ENCODE measurements at regions not wholly inside any gene's neighbourhood (a gene's known extent, or its start where the extent isn't known, plus 50 kb on each side); places are given as distances from the start of the nearest gene placed in this dataset.

DNA sequence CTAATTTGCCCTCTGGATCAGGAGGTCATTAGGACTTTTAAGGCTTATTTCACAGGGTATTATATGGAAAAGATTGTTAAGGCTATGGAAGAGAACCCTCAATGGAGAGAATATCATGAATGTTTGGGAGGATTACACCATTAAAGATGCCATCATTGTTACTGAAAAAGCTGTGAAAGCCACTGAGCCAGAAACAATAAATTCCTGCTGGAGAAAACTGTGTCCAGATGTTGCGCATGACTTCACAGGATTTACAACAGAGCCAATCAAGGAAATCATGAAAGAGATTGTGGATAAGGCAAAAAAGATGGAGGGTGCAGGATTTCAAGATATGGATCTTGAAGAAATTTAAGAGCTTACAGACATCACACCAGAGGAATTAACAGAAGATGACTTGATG lies 798.3 kb upstream of the SLC35B3 start:
- Histone ChIP-seq H3K9me3 (ENCODE audit: control insufficient read depth, insufficient read depth, low read depth, low read length) (0 out of 2 replicates have a peak, but pooled peaks cover 2% of the 10 kb centered on the region), H3K4me1 (ENCODE audit: control insufficient read depth, insufficient read depth, low read length) (no peaks in the 10 kb centered on the region), H3K27ac (ENCODE audit: low read length) (no peak overlapping the region), H3K27me3 (ENCODE audit: control insufficient read depth, insufficient read depth, low read length) (no peaks in the 10 kb centered on the region), H3K36me3 (ENCODE audit: control insufficient read depth, insufficient read depth, low read length) (no peaks in the 10 kb centered on the region), H3K4me3 (ENCODE audit: low read depth in 2 of 2, low read length in 2 of 2) (no peak overlapping the region)
- POLR2A ChIA-PET = interaction anchor here (0.5 to 0.6 kb wide), 2 partner anchors 1336 to 1439 kb away, joined by 3 read pairs; no protein-coding TSS in a partner anchor
- DNase-seq (ENCODE audit: low read depth, low spot score) = no peak
- intact Hi-C loops (cut with micrococcal nuclease; ENCODE audit: unreplicated experiment) = no loop called here
- BruUV-seq (replicated peaks) = no TSS peak
- TF ChIP-seq TCF7L2 (IDR thresholded peaks at IDR 0.05; ENCODE audit: low read depth, low read length) (no peak), SIN3A (IDR thresholded peaks at IDR 0.05; ENCODE audit: borderline replicate concordance, insufficient read depth, low read depth, low read length) (no peak), POLR2AphosphoS5 (IDR thresholded peaks at IDR 0.05; ENCODE audit: low read depth, low read length) (no peak), REST (IDR thresholded peaks at IDR 0.05; ENCODE audit: insufficient read depth in 1 of 2, low read depth in 2 of 2, low read length in 1 of 2) (no peak)
- TF ChIP-seq, protein P1, sequence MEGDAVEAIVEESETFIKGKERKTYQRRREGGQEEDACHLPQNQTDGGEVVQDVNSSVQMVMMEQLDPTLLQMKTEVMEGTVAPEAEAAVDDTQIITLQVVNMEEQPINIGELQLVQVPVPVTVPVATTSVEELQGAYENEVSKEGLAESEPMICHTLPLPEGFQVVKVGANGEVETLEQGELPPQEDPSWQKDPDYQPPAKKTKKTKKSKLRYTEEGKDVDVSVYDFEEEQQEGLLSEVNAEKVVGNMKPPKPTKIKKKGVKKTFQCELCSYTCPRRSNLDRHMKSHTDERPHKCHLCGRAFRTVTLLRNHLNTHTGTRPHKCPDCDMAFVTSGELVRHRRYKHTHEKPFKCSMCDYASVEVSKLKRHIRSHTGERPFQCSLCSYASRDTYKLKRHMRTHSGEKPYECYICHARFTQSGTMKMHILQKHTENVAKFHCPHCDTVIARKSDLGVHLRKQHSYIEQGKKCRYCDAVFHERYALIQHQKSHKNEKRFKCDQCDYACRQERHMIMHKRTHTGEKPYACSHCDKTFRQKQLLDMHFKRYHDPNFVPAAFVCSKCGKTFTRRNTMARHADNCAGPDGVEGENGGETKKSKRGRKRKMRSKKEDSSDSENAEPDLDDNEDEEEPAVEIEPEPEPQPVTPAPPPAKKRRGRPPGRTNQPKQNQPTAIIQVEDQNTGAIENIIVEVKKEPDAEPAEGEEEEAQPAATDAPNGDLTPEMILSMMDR (IDR thresholded peaks at IDR 0.05) = no peak
- ATAC-seq = no peak
- in situ Hi-C loops (cut with HindIII; ENCODE audit: low pct_unique_long_range_greater_than_20kb, low sequenced_read_pairs) = no loop called here
- CTCF ChIA-PET = interaction anchor here (0.5 kb wide), 1 partner anchor 16 kb away, joined by 6 read pairs; no protein-coding TSS in a partner anchor

DNA sequence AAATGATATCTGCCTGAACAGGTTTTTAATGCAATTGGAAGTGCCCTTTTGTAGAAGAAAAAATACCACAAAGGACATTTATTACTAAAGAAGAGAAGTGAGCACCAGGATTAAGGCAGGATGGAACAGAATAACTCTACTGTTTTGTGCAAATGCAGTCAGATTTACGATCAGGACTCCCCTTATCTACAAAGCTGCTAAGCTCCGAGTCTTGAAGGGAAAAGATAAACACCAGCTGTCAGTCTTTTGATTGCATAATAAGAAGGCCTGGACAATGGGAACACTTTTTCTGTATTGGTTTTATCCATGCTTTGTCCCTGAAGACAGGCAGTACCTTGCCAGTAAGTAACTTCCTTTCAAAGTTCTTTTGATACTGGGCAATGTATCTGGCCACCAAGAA lies 797.9 kb upstream of the SLC35B3 start:
- Histone ChIP-seq H3K36me3 (ENCODE audit: control insufficient read depth, insufficient read depth, low read length) (no peaks in the 10 kb centered on the region), H3K27ac (ENCODE audit: low read length) (no peak overlapping the region), H3K4me3 (ENCODE audit: low read depth in 2 of 2, low read length in 2 of 2) (no peak overlapping the region), H3K9me3 (ENCODE audit: control insufficient read depth, insufficient read depth, low read depth, low read length) (0 out of 2 replicates have a peak, but pooled peaks cover 2% of the 10 kb centered on the region), H3K4me1 (ENCODE audit: control insufficient read depth, insufficient read depth, low read length) (no peaks in the 10 kb centered on the region), H3K27me3 (ENCODE audit: control insufficient read depth, insufficient read depth, low read length) (no peaks in the 10 kb centered on the region)
- intact Hi-C loops (cut with micrococcal nuclease; ENCODE audit: unreplicated experiment) (no loop called here), in situ Hi-C loops (cut with HindIII; ENCODE audit: low pct_unique_long_range_greater_than_20kb, low sequenced_read_pairs) (no loop called here)
- no peak for DNase-seq (ENCODE audit: low read depth, low spot score)
- ChIA-PET POLR2A (interaction anchor here (0.6 kb wide), 2 partner anchors 16 to 1439 kb away, joined by 3 to 5 read pairs; no protein-coding TSS in a partner anchor), CTCF (no interaction called here)
- no peak for ATAC-seq
- TF ChIP-seq POLR2AphosphoS5 (IDR thresholded peaks at IDR 0.05; ENCODE audit: low read depth, low read length) (no peak), REST (IDR thresholded peaks at IDR 0.05; ENCODE audit: insufficient read depth in 1 of 2, low read depth in 2 of 2, low read length in 1 of 2) (no peak), SIN3A (IDR thresholded peaks at IDR 0.05; ENCODE audit: borderline replicate concordance, insufficient read depth, low read depth, low read length) (no peak), TCF7L2 (IDR thresholded peaks at IDR 0.05; ENCODE audit: low read depth, low read length) (no peak)
- TF ChIP-seq, protein P1 (IDR thresholded peaks at IDR 0.05) = no peak
- no TSS peak for BruUV-seq (replicated peaks)

All from Panc1 (cell line).